WERI-Rb-1 (cell line): ENCODE measurements at regions not wholly inside any gene's neighbourhood (a gene's known extent, or its start where the extent isn't known, plus 50 kb on each side); places are given as distances from the start of the nearest gene placed in this dataset.

Experiments
- DNase-seq: peaks from one replicate; pipeline ENCODE4 v3.0.0-alpha.2; 2020
- H3K27ac ChIP-seq: fragments of 250-450 bp; sonication (Bioruptor Pico); 2 replicates; pipeline ENCODE4 v1.5.1; 2020; ENCODE audit warnings: mild to moderate bottlenecking, moderate library complexity
- H3K27me3 ChIP-seq: fragments of 250-450 bp; sonication (Bioruptor Pico); 2 replicates; pipeline ENCODE4 v1.5.1; 2021; ENCODE audit warnings: mild to moderate bottlenecking, low read depth, moderate library complexity; ENCODE audit not compliant: insufficient read depth, severe bottlenecking
- H3K36me3 ChIP-seq: fragments of 250-450 bp; sonication (Bioruptor Pico); 2 replicates; pipeline ENCODE4 v1.5.1; 2020; ENCODE audit warnings: mild to moderate bottlenecking, moderate library complexity
- H3K4me3 ChIP-seq: 2 replicates; pipeline ENCODE4 v1.5.1; 2011; ENCODE audit warnings: low read depth, mild to moderate bottlenecking, control low read depth, low read length
- H3K9me3 ChIP-seq: fragments of 250-450 bp; sonication (Bioruptor Pico); 2 replicates; pipeline ENCODE4 v1.5.1; 2021; ENCODE audit warnings: mild to moderate bottlenecking, moderate library complexity; ENCODE audit not compliant: severe bottlenecking
- TF ChIP-seq, protein P1 (sequence below): IDR thresholded peaks from 2 replicates; pipeline ENCODE4 v1.5.1; 2011; ENCODE audit warnings: low read depth, mild to moderate bottlenecking, control low read depth, inconsistent platforms, low read length

DNA sequence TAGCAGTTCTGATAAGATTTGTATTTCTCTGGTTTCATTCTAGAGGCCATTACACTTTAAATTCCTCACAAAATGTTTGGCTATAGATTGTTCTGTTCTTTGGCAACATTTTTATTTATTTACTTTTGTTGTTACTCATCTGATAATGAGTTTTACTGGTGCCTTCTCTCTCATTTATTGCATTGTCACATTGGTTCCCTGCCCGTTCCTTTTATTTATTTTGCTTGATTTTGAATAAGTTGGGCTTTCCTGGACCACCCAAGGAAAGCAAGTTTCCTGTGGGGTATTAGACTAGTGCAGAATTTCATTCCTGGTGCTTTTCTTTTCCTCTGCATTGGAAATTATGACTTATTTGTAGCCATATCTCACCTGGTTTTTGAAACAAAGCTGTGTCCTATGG, 232.0 kb downstream of the SOCS6 start:
- no peak overlapping the region for H3K27ac ChIP-seq
- H3K36me3 ChIP-seq, result no peaks in the 10 kb centered on the region
- no peaks in the 10 kb centered on the region for H3K27me3 ChIP-seq
- TF ChIP-seq, protein P1, sequence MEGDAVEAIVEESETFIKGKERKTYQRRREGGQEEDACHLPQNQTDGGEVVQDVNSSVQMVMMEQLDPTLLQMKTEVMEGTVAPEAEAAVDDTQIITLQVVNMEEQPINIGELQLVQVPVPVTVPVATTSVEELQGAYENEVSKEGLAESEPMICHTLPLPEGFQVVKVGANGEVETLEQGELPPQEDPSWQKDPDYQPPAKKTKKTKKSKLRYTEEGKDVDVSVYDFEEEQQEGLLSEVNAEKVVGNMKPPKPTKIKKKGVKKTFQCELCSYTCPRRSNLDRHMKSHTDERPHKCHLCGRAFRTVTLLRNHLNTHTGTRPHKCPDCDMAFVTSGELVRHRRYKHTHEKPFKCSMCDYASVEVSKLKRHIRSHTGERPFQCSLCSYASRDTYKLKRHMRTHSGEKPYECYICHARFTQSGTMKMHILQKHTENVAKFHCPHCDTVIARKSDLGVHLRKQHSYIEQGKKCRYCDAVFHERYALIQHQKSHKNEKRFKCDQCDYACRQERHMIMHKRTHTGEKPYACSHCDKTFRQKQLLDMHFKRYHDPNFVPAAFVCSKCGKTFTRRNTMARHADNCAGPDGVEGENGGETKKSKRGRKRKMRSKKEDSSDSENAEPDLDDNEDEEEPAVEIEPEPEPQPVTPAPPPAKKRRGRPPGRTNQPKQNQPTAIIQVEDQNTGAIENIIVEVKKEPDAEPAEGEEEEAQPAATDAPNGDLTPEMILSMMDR, result no peak
- H3K9me3 ChIP-seq, result no peaks in the 10 kb centered on the region
- DNase-seq, result no peak
- no peak overlapping the region for H3K4me3 ChIP-seq

DNA sequence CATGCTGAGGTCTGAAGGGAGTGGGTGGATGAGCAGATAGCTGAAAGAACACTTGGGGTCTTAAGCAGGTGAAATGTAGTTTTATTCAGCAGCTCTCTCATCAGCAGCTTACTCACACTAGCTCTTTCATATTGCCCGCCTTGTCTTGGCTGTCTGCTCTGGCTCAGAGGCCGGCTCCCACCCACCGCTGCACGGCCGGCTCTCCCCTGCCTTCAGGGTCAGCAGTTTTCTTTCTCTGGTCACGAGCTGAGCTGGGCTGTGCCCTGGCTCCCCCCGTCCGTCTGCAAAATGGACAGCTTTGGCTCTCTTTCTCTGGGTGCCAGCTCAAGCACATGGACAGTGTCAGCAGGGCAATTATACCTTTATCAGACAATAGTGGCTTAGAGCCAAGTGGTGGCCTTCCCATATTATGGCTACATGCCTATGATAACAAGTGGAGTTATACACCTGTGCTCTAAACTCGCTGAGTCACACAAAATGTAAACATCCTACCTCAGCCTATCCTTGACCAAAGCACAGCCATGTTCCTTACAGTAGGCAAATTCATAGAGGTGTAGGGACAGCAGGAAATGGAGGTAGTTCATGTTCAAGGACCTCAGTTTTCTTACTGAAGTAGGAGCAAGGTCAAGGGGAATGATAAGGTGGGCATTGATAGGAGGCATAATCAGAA, 224.8 kb downstream of the SOCS6 start:
- TF ChIP-seq, protein P1, result no peak

DNA sequence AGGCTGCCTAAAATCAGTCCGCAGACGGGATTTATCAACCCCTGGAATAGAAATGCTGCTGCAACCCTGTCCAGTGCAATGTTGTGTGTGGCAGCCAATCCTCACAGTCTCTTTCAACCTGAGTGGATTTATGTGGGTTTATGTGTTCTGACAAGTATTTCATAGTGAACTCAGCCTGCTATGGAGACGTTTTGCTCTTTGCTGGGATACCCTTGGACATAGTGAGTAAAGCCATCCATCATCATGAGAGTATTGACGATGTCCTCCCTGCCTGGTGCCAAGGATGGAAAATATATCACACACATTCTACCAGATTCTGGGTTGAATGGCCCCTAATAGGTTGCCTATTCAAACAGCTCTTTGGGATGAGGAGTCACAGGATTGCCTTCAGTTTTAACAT, 219.1 kb downstream of the SOCS6 start:
- H3K36me3 ChIP-seq, result no peaks in the 10 kb centered on the region
- no peak overlapping the region for H3K4me3 ChIP-seq
- no peaks in the 10 kb centered on the region for H3K27me3 ChIP-seq
- DNase-seq, result no peak
- TF ChIP-seq, protein P1, result no peak
- no peaks in the 10 kb centered on the region for H3K9me3 ChIP-seq
- no peak overlapping the region for H3K27ac ChIP-seq

More for the DNA sequence above, 224.8 kb downstream of the SOCS6 start:
- H3K36me3 ChIP-seq, result no peaks in the 10 kb centered on the region
- no peak for DNase-seq
- no peak overlapping the region for H3K4me3 ChIP-seq
- no peak overlapping the region for H3K27ac ChIP-seq
- no peaks in the 10 kb centered on the region for H3K27me3 ChIP-seq
- no peaks in the 10 kb centered on the region for H3K9me3 ChIP-seq

- TF ChIP-seq, protein P1, result no peak
- H3K27ac ChIP-seq, result no peak overlapping the region
- DNase-seq, result no peak
- H3K36me3 ChIP-seq, result no peaks in the 10 kb centered on the region
- no peaks in the 10 kb centered on the region for H3K9me3 ChIP-seq
- H3K27me3 ChIP-seq, result no peaks in the 10 kb centered on the region
- no peak overlapping the region for H3K4me3 ChIP-seq
Measured at GRCh38 chr18:70506511-70506910, 217.7 kb downstream of the SOCS6 start.

GRCh38 chr18:70503060-70503459, 214.2 kb downstream of the SOCS6 start:
- Histone ChIP-seq H3K36me3 (no peaks in the 10 kb centered on the region), H3K9me3 (no peaks in the 10 kb centered on the region), H3K27ac (no peak overlapping the region), H3K27me3 (no peaks in the 10 kb centered on the region), H3K4me3 (no peak overlapping the region)
- no peak for DNase-seq
- TF ChIP-seq, protein P1, result no peak

- TF ChIP-seq, protein P1, result no peak
- no peak for DNase-seq
- Histone ChIP-seq H3K27ac (no peak overlapping the region), H3K9me3 (no peaks in the 10 kb centered on the region), H3K36me3 (no peaks in the 10 kb centered on the region), H3K27me3 (no peaks in the 10 kb centered on the region), H3K4me3 (no peak overlapping the region)
Measured at GRCh38 chr18:70501358-70501757, 212.5 kb downstream of the SOCS6 start.
